Islet of Langerhans (tissue), 1 donor: ENCODE measurements at regions not wholly inside any gene's neighbourhood (a gene's known extent, or its start where the extent isn't known, plus 50 kb on each side); places are given as distances from the start of the nearest gene placed in this dataset.
"Not testable (repeated sequence)": the region's sequence is repeated elsewhere in the genome, so short reads cannot be mapped to it uniquely, and the experiment has no call there.

Experiments
- FAIRE-seq: peaks from one replicate; lab custom pipeline; 2011; peaks lifted over from hg19 to GRCh38; lab: Jason Lieb, UNC

DNA sequence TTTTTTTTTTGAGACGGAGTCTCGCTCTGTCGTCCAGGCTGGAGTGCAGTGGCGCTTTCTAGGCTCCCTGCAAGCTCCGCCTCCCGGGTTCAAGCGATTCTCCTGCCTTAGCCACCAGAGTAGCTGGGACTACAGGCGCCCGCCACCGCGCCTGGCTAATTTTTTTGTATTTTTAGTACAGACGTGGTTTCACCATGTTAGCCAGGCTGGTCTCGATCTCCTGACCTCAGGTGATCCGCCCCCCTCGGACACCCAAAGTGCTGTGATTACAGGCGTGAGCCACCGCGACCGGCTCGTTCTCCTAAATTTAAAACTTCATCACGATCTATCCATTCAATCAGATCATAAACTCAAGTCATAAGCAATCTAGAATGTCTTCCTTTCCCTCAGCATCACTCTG, 359.5 kb upstream of the BRINP3 start:
- not testable (repeated sequence) for FAIRE-seq

GRCh38 chr1:190837888-190838287, 360.2 kb upstream of the BRINP3 start:
- FAIRE-seq: no peak

- no peak for FAIRE-seq
Measured at GRCh38 chr1:190847166-190847565, 369.5 kb upstream of the BRINP3 start.

GRCh38 chr1:190849346-190849745, 371.7 kb upstream of the BRINP3 start:
- FAIRE-seq: no peak

DNA sequence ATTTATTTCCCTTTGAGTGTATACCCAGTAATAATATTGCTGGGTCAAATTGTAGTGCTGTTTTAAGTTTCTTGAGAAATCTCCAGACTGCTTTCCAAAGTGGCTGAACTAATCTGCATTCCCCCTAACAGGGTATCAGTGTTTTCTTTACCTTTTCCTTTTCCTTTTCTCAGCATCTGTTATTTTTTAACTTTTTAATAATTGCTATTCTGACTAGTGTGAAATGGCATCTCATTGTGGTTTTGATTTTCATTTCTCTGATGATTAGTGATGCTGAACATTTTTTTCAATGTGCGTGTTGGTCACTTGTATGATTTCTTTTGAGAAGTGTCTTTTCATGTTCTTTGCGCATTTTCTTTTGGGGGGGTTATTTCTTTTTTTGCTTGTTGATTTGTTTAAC, 374.9 kb upstream of the BRINP3 start:
- FAIRE-seq: no peak

DNA sequence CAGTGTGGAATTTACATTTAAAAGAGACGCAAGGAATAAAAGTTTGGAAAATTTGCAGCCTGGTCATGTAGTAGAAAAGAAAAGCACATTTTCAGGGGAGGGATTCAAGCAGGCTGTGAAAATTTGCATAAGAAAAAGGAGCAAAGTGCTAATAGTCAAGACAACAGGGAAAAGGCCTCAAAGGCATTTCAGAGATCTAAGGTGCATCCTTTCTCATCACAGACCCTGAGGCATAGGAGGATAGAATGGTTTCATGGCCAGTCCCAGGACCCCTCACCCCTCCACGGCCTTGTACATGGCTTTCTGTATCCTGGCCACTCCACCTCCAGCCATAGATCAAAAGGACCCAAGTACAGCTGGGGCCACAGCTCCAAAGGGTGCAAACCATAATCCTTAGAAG, 380.5 kb upstream of the BRINP3 start:
- no peak for FAIRE-seq

DNA sequence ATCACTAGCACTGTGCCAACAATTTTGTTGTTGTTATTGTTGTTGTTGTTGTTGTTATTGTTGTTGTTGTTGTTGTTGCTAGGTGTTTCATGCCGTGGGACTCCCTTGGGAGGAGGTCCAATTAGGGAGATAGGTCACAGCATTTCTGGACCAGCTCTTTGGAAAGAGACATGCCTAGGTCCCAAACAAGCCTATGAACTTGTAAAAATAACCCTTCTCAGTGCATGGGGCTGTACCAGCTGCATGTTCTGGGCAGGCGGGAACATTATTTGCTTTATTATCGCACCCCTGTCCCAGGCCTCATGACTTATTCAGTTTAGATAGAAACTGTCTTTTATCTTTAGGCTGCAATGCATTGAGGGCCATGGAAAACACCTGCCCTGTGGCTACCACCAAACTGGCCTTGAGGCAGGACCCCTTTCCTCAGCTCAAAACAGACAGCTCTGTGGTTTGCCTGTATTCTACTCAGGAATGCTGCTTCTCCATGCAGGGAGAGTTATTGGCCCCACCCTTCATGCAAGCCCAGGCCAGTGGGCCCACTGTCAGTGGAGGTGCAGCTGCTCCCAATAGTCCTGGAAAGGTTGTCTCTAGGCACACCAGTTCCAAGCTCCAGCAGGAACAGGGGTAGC, 386.5 kb upstream of the BRINP3 start:
- FAIRE-seq: no peak

GRCh38 chr1:190880352-190880751, 402.7 kb upstream of the BRINP3 start:
- FAIRE-seq: no peak

DNA sequence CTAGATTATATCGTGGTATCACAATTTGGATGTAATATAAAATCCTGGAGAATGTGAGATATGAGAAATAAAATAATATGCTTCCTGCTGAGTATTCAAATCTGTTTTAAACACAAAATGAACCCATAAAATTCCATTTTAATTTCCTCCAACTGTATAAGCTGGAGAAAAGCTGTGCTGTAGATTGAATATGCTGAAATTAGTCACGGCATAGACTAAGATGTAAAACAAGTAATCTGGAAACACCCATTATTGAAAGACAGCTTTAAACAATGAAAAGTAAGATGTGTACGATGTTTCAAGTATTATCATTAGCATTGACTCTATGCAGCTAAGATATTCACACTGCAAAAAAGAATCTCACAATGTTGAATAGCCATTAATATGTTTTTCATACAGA, 403.4 kb upstream of the BRINP3 start:
- FAIRE-seq: no peak

- no peak for FAIRE-seq
Measured at GRCh38 chr1:190897233-190897632, 419.6 kb upstream of the BRINP3 start.

- FAIRE-seq: no peak
Measured at GRCh38 chr1:190904091-190904695, 426.5 kb upstream of the BRINP3 start.

GRCh38 chr1:190906206-190906725, 428.6 kb upstream of the BRINP3 start:
- FAIRE-seq: no peak

DNA sequence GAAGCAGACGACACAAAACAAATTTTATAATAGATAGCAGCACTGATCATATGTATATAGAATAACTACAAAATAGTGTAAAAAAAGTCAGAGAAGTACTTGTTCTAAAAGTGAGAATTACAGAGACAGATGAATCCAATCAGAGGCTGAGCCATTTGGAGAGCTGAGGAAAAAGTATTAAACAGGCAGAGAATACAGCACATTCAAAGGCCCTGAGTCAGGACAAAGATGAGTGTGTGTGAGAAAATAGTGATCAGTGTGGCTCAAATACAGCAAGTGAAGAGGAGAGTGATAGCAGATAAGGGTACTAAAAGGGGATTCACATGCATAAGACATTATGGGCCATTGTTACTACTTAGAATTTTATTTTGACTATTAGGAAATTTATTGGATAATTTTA, 430.6 kb upstream of the BRINP3 start:
- FAIRE-seq: no peak

GRCh38 chr1:190908691-190909090, 431.0 kb upstream of the BRINP3 start:
- FAIRE-seq: no peak

DNA sequence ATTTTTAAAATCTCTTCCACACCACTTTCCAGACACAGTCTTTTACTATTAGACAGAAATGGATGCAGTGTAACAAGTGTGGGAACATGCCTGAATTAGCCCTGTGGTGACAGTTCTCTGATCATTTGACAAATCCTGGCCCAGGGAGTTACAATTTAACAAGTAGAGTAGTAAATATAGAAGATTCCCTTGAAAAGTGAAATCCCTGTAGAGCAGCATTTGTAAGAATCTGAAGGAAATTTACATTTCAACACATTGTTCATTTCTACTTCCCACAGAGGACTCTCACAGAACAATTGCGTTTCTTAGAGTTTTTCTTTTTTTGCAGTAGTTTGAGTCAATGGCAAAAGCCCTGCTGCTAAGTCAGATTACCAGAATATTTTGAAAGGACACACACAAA, 458.3 kb upstream of the BRINP3 start:
- no peak for FAIRE-seq

DNA sequence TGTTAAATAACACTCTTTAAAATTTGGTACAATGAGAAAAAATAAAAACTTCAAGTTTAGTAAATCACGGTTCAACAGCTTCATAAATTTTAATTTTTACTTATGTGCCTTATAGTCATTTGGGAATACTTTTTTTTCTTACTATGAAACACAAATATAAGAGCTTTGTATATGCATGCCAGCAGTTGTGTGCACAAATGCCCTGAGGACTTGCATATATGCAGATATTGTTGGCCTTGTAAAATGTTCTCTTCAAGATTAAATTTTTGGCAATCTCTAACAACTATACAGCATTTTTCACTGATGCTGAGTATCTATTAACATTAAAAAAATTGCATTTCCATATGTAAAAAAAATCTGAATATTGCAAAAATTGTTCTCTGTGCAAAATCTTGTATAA, 458.7 kb upstream of the BRINP3 start:
- FAIRE-seq: no peak

GRCh38 chr1:190940951-190941350, 463.3 kb upstream of the BRINP3 start:
- FAIRE-seq: peak; percentile 21

GRCh38 chr1:190942475-190942874, 464.8 kb upstream of the BRINP3 start:
- no peak for FAIRE-seq

DNA sequence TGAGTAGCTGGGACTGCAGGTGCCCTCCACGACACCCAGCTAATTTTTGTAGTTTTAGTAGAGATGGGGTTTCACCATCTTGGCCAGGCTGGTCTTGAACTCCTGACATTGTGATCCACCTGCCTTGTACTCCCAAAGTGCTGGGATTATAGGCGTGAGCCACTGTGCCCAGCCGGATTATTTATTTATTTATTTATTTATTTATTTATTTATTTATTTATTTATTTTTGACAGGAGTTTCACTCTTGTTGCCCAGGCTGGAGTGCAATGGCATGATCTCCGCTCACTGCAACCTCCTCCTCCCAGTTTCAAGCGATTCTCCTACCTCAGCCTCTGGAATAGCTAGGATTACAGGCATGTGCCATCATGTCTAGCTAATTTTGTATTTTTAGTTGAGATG, 466.1 kb upstream of the BRINP3 start:
- not testable (repeated sequence) for FAIRE-seq

- FAIRE-seq: no peak
Measured at GRCh38 chr1:190949939-190950338, 472.3 kb upstream of the BRINP3 start.

DNA sequence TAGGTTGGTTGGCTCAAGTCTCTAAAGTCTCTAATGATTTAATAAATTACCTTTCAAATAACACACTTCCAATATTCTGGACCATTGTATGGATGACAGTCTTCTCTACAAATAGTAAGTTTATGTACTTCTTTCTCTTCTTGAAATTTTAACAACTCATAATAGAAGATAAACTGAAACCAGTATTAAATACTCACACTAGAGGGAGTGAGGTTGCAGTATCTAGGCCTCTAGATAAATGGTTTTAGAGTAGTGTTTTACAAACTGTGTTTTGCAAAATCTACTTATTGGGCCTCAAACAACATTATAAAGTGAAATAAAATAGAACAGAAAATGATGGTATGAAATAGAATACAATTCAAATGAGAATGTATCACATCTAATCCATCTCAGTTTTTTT, 479.9 kb upstream of the BRINP3 start:
- no peak for FAIRE-seq

- no peak for FAIRE-seq
Measured at GRCh38 chr1:190963321-190963720, 485.7 kb upstream of the BRINP3 start.

DNA sequence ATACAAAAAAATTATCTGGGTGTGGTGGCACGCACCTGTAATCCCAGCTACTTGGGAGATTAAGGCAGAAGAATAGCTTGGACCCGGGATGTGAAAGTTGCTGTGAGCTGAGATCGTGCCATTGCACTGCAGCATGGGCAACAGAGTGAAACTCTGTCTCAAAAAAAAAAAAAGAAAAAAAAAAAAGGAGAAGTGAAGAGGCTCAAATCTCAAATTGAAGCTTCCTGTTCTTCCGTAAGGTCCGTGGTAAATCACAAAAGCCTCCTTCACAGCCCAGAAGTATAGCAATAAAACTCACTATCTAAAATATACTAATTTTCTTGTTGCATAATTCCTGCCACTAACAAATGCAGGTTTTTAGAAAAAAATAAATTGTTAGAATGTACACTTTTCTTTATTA, 498.2 kb upstream of the BRINP3 start:
- no peak for FAIRE-seq

DNA sequence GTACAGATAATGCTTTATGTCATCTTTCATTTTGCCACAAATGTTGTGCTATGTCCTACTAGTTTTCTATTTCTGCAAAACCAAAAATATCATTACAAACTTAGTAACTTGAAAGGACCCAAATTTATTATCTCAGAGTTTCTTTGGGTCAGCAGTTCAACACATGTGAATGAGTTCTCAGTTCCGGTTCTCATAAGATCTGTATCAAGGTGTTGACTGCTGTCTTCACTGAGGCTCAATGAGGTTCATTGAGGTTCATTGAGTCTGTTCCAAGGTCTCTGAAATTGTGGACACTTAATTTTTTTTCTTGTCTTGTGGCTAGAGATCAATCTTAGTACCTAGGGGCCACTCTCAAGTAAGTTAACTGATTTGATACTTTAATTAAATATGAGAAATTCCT, 525.1 kb upstream of the BRINP3 start:
- FAIRE-seq: no peak
